ENCODE measurements at regions not wholly inside any gene's neighbourhood (a gene's known extent, or its start where the extent isn't known, plus 50 kb on each side); places are given as distances from the start of the nearest gene placed in this dataset.

- TF ChIP-seq NFIC (IDR thresholded peaks at IDR 0.05) (no peak), FOXM1 (IDR thresholded peaks at IDR 0.05; ENCODE audit: borderline replicate concordance, low read depth) (no peak), TEAD4 (IDR thresholded peaks at IDR 0.05) (no peak), EGR1 (IDR thresholded peaks at IDR 0.05) (no peak), REST (IDR thresholded peaks at IDR 0.05; ENCODE audit: low read depth) (no peak), TAF1 (IDR thresholded peaks at IDR 0.05; ENCODE audit: low read depth) (no peak), YY1 (IDR thresholded peaks at IDR 0.05; ENCODE audit: low read depth) (no peak), CEBPB (IDR thresholded peaks at IDR 0.05) (no peak), ZBTB7A (IDR thresholded peaks at IDR 0.05; ENCODE audit: low read depth) (no peak), MAX (IDR thresholded peaks at IDR 0.05) (no peak), CREB1 (IDR thresholded peaks at IDR 0.05; ENCODE audit: low read depth) (no peak), USF1 (IDR thresholded peaks at IDR 0.05) (no peak)
These were observed 149.4 kb upstream of the TUSC1 start for GRCh38 chr9:25827626-25828025.

GRCh38 chr9:25816439-25816838 lies 138.2 kb upstream of the TUSC1 start:
- no peak for TF ChIP-seq FOXM1 (IDR thresholded peaks at IDR 0.05; ENCODE audit: borderline replicate concordance, low read depth)

GRCh38 chr9:25814023-25814422 lies 135.8 kb upstream of the TUSC1 start:
- no peak for TF ChIP-seq USF1 (IDR thresholded peaks at IDR 0.05)
- TF ChIP-seq CEBPB (IDR thresholded peaks at IDR 0.05) = no peak
- TF ChIP-seq YY1 (IDR thresholded peaks at IDR 0.05; ENCODE audit: low read depth) = no peak
- TF ChIP-seq CREB1 (IDR thresholded peaks at IDR 0.05; ENCODE audit: low read depth) = no peak
- TF ChIP-seq TEAD4 (IDR thresholded peaks at IDR 0.05) = no peak
- TF ChIP-seq REST (IDR thresholded peaks at IDR 0.05; ENCODE audit: low read depth) = no peak
- TF ChIP-seq RAD21 (IDR thresholded peaks at IDR 0.05; ENCODE audit: low read depth) = no peak
- no peak for TF ChIP-seq EGR1 (IDR thresholded peaks at IDR 0.05)
- TF ChIP-seq NFIC (IDR thresholded peaks at IDR 0.05) = no peak
- no peak for TF ChIP-seq FOXM1 (IDR thresholded peaks at IDR 0.05; ENCODE audit: borderline replicate concordance, low read depth)
- no peak for TF ChIP-seq TCF12 (IDR thresholded peaks at IDR 0.05; ENCODE audit: low read depth)
- no peak for TF ChIP-seq ZBTB7A (IDR thresholded peaks at IDR 0.05; ENCODE audit: low read depth)
- TF ChIP-seq EP300 (IDR thresholded peaks at IDR 0.05; ENCODE audit: borderline replicate concordance) = no peak
- no peak for TF ChIP-seq MAX (IDR thresholded peaks at IDR 0.05)

- no peak for TF ChIP-seq EGR1 (IDR thresholded peaks at IDR 0.05)
- TF ChIP-seq EP300 (IDR thresholded peaks at IDR 0.05; ENCODE audit: borderline replicate concordance) = no peak
- TF ChIP-seq CEBPB (IDR thresholded peaks at IDR 0.05) = no peak
- TF ChIP-seq TEAD4 (IDR thresholded peaks at IDR 0.05) = no peak
- no peak for TF ChIP-seq REST (IDR thresholded peaks at IDR 0.05; ENCODE audit: low read depth)
- TF ChIP-seq YY1 (IDR thresholded peaks at IDR 0.05; ENCODE audit: low read depth) = no peak
- no peak for TF ChIP-seq CREB1 (IDR thresholded peaks at IDR 0.05; ENCODE audit: low read depth)
- no peak for TF ChIP-seq MAX (IDR thresholded peaks at IDR 0.05)
- no peak for TF ChIP-seq ZBTB7A (IDR thresholded peaks at IDR 0.05; ENCODE audit: low read depth)
- TF ChIP-seq RAD21 (IDR thresholded peaks at IDR 0.05; ENCODE audit: low read depth) = no peak
- no peak for TF ChIP-seq USF1 (IDR thresholded peaks at IDR 0.05)
- no peak for TF ChIP-seq TAF1 (IDR thresholded peaks at IDR 0.05; ENCODE audit: low read depth)
- no peak for TF ChIP-seq NFIC (IDR thresholded peaks at IDR 0.05)
- no peak for TF ChIP-seq FOXM1 (IDR thresholded peaks at IDR 0.05; ENCODE audit: borderline replicate concordance, low read depth)
- no peak for TF ChIP-seq TCF12 (IDR thresholded peaks at IDR 0.05; ENCODE audit: low read depth)
These were observed 135.2 kb upstream of the TUSC1 start for GRCh38 chr9:25813478-25813877.

Data from Ishikawa (cell line).